ENCODE measurements at regions not wholly inside any gene's neighbourhood (a gene's known extent, or its start where the extent isn't known, plus 50 kb on each side); places are given as distances from the start of the nearest gene placed in this dataset.
"Not testable (repeated sequence)": the region's sequence is repeated elsewhere in the genome, so short reads cannot be mapped to it uniquely, and the experiment has no call there.

- DNase-seq (no peak), ATAC-seq (no peak)
- Mint-ChIP-seq H3K4me1 (ENCODE audit: low read depth) (no peaks in the 10 kb centered on the region), H3K9me3 (ENCODE audit: insufficient read depth) (no peaks in the 10 kb centered on the region), H3K36me3 (ENCODE audit: low read depth) (no peaks in the 10 kb centered on the region), H3K27ac (no peak overlapping the region), H3K4me3 (no peak overlapping the region), H3K27me3 (ENCODE audit: low read depth) (no peaks in the 10 kb centered on the region)
- ChIA-PET CTCF (no interaction called here), POLR2A (no interaction called here)
Measured at GRCh38 chr6:78611886-78612480, 255.4 kb upstream of the IRAK1BP1 start.

- CTCF ChIA-PET: no interaction called here
- Mint-ChIP-seq H3K4me3 (no peak overlapping the region), H3K9me3 (ENCODE audit: insufficient read depth) (no peaks in the 10 kb centered on the region), H3K4me1 (ENCODE audit: low read depth) (no peaks in the 10 kb centered on the region), H3K36me3 (ENCODE audit: low read depth) (no peaks in the 10 kb centered on the region), H3K27me3 (ENCODE audit: low read depth) (no peaks in the 10 kb centered on the region), H3K27ac (no peak overlapping the region)
- DNase-seq: no peak
- POLR2A ChIA-PET: no interaction called here
- ATAC-seq: no peak
Measured at GRCh38 chr6:78614961-78615360, 252.4 kb upstream of the IRAK1BP1 start.

- no peak for ATAC-seq
- DNase-seq: no peak
- Mint-ChIP-seq H3K4me1 (ENCODE audit: low read depth) (no peaks in the 10 kb centered on the region), H3K27ac (no peak overlapping the region), H3K36me3 (ENCODE audit: low read depth) (no peaks in the 10 kb centered on the region), H3K4me3 (no peak overlapping the region), H3K27me3 (ENCODE audit: low read depth) (no peaks in the 10 kb centered on the region), H3K9me3 (ENCODE audit: insufficient read depth) (no peaks in the 10 kb centered on the region)
- ChIA-PET POLR2A (no interaction called here), CTCF (no interaction called here)
Measured at GRCh38 chr6:78615430-78615904, 251.9 kb upstream of the IRAK1BP1 start.

- no peak overlapping the region for H3K27ac Mint-ChIP-seq
- no peak for DNase-seq
- no peaks in the 10 kb centered on the region for H3K9me3 Mint-ChIP-seq (ENCODE audit: insufficient read depth)
- ChIA-PET POLR2A (no interaction called here), CTCF (no interaction called here)
- ATAC-seq: no peak
- H3K4me1 Mint-ChIP-seq (ENCODE audit: low read depth): no peaks in the 10 kb centered on the region
- H3K4me3 Mint-ChIP-seq: no peak overlapping the region
- H3K36me3 Mint-ChIP-seq (ENCODE audit: low read depth): no peaks in the 10 kb centered on the region
- H3K27me3 Mint-ChIP-seq (ENCODE audit: low read depth): no peaks in the 10 kb centered on the region
Measured at GRCh38 chr6:78618970-78619369, 248.4 kb upstream of the IRAK1BP1 start.

GRCh38 chr6:78623554-78623953 lies 243.8 kb upstream of the IRAK1BP1 start:
- DNase-seq: no peak
- H3K9me3 Mint-ChIP-seq (ENCODE audit: insufficient read depth): no peaks in the 10 kb centered on the region
- CTCF ChIA-PET: no interaction called here
- ATAC-seq: no peak
- H3K27ac Mint-ChIP-seq: no peak overlapping the region
- POLR2A ChIA-PET: no interaction called here
- no peaks in the 10 kb centered on the region for H3K4me1 Mint-ChIP-seq (ENCODE audit: low read depth)
- H3K36me3 Mint-ChIP-seq (ENCODE audit: low read depth): no peaks in the 10 kb centered on the region
- H3K4me3 Mint-ChIP-seq: no peak overlapping the region
- no peaks in the 10 kb centered on the region for H3K27me3 Mint-ChIP-seq (ENCODE audit: low read depth)

- ChIA-PET POLR2A (no interaction called here), CTCF (no interaction called here)
- no peak overlapping the region for H3K27ac Mint-ChIP-seq
- H3K27me3 Mint-ChIP-seq (ENCODE audit: low read depth): peaks cover 7% of the 10 kb centered on the region
- no peak for DNase-seq
- no peaks in the 10 kb centered on the region for H3K36me3 Mint-ChIP-seq (ENCODE audit: low read depth)
- no peak overlapping the region for H3K4me3 Mint-ChIP-seq
- H3K9me3 Mint-ChIP-seq (ENCODE audit: insufficient read depth): no peaks in the 10 kb centered on the region
- H3K4me1 Mint-ChIP-seq (ENCODE audit: low read depth): no peaks in the 10 kb centered on the region
- no peak for ATAC-seq
Measured at GRCh38 chr6:78629154-78629721, 238.1 kb upstream of the IRAK1BP1 start.

- peaks cover 7% of the 10 kb centered on the region for H3K27me3 Mint-ChIP-seq (ENCODE audit: low read depth)
- no peak for ATAC-seq
- POLR2A ChIA-PET: no interaction called here
- no peak overlapping the region for H3K4me3 Mint-ChIP-seq
- CTCF ChIA-PET: no interaction called here
- DNase-seq: no peak
- H3K9me3 Mint-ChIP-seq (ENCODE audit: insufficient read depth): no peaks in the 10 kb centered on the region
- no peaks in the 10 kb centered on the region for H3K36me3 Mint-ChIP-seq (ENCODE audit: low read depth)
- no peaks in the 10 kb centered on the region for H3K4me1 Mint-ChIP-seq (ENCODE audit: low read depth)
- no peak overlapping the region for H3K27ac Mint-ChIP-seq
Measured at GRCh38 chr6:78629836-78630235, 237.5 kb upstream of the IRAK1BP1 start.

GRCh38 chr6:78631976-78632375 lies 235.4 kb upstream of the IRAK1BP1 start:
- Mint-ChIP-seq H3K36me3 (ENCODE audit: low read depth) (no peaks in the 10 kb centered on the region), H3K27me3 (ENCODE audit: low read depth) (peaks cover 7% of the 10 kb centered on the region), H3K27ac (no peak overlapping the region), H3K4me3 (no peak overlapping the region), H3K9me3 (ENCODE audit: insufficient read depth) (no peaks in the 10 kb centered on the region), H3K4me1 (ENCODE audit: low read depth) (no peaks in the 10 kb centered on the region)
- no peak for DNase-seq
- ATAC-seq: no peak
- POLR2A ChIA-PET: no interaction called here
- CTCF ChIA-PET: no interaction called here

- ChIA-PET CTCF (no interaction called here), POLR2A (no interaction called here)
- no peak for ATAC-seq
- Mint-ChIP-seq H3K4me1 (ENCODE audit: low read depth) (no peaks in the 10 kb centered on the region), H3K27me3 (ENCODE audit: low read depth) (no peaks in the 10 kb centered on the region), H3K27ac (no peak overlapping the region), H3K9me3 (ENCODE audit: insufficient read depth) (peaks cover 9% of the 10 kb centered on the region), H3K4me3 (no peak overlapping the region), H3K36me3 (ENCODE audit: low read depth) (no peaks in the 10 kb centered on the region)
- DNase-seq: no peak
Measured at GRCh38 chr6:78639111-78640110, 227.9 kb upstream of the IRAK1BP1 start.

GRCh38 chr6:78643976-78644375 lies 223.4 kb upstream of the IRAK1BP1 start:
- POLR2A ChIA-PET; H3K9me3 Mint-ChIP-seq (ENCODE audit: insufficient read depth); H3K4me3 Mint-ChIP-seq; DNase-seq; H3K27me3 Mint-ChIP-seq (ENCODE audit: low read depth); H3K27ac Mint-ChIP-seq; ATAC-seq; H3K36me3 Mint-ChIP-seq (ENCODE audit: low read depth); CTCF ChIA-PET; H3K4me1 Mint-ChIP-seq (ENCODE audit: low read depth): not testable (repeated sequence)

- H3K27me3 Mint-ChIP-seq (ENCODE audit: low read depth); H3K27ac Mint-ChIP-seq; ATAC-seq; H3K36me3 Mint-ChIP-seq (ENCODE audit: low read depth); H3K9me3 Mint-ChIP-seq (ENCODE audit: insufficient read depth); CTCF ChIA-PET; H3K4me1 Mint-ChIP-seq (ENCODE audit: low read depth); H3K4me3 Mint-ChIP-seq; DNase-seq; POLR2A ChIA-PET: not testable (repeated sequence)
Measured at GRCh38 chr6:78646542-78647415, 220.6 kb upstream of the IRAK1BP1 start.

- H3K27ac Mint-ChIP-seq; CTCF ChIA-PET; H3K36me3 Mint-ChIP-seq (ENCODE audit: low read depth); H3K9me3 Mint-ChIP-seq (ENCODE audit: insufficient read depth); H3K4me1 Mint-ChIP-seq (ENCODE audit: low read depth); DNase-seq; ATAC-seq; POLR2A ChIA-PET; H3K27me3 Mint-ChIP-seq (ENCODE audit: low read depth); H3K4me3 Mint-ChIP-seq: not testable (repeated sequence)
Measured at GRCh38 chr6:78665819-78666218, 201.5 kb upstream of the IRAK1BP1 start.

All from activated CD8-positive, alpha-beta T cell treated with anti-CD3 and anti-CD28 coated beads, Interleukin-2, amount 10 ng/mL, durations not matched to agents 7 days and 5 days (primary cell).